Stimulated activated CD8-positive, alpha-beta memory T cell treated with anti-CD3 and anti-CD28 coated beads, Interleukin-4, amount 100 ng/mL, for 48 hours (primary cell): ENCODE measurements at regions not wholly inside any gene's neighbourhood (a gene's known extent, or its start where the extent isn't known, plus 50 kb on each side); places are given as distances from the start of the nearest gene placed in this dataset.

Experiments
- DNase-seq: peaks from one replicate; pipeline ENCODE4 v3.0.0-alpha.2; 2020

DNA sequence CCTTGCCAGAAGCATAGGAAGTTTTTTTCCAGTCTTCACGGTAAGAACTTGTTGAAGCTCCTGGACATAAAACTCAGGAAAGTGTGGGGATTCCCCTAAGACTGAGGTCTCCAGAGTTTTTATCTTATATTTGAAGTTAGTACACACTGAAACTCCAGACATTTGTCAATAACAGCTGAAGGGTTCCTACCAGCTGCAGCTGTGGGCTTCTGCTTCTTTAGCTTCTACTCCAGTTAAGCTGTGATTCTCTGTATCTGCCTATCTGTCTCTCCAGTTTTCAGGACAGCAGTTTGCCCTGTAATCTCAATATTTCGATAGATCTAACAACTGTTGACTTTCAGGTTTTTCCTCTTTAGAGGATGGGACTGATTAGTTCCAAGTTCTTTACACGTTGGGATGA, 966.0 kb upstream of the SEMA6D start:
- no peak for DNase-seq

- no peak for DNase-seq
Observed at GRCh38 chr15:46753946-46754345, 963.4 kb upstream of the SEMA6D start.

- DNase-seq = no peak
Observed at GRCh38 chr15:46763091-46763490, 954.2 kb upstream of the SEMA6D start.

GRCh38 chr15:46764851-46765250, 952.5 kb upstream of the SEMA6D start:
- DNase-seq = no peak

GRCh38 chr15:46766021-46766420, 951.3 kb upstream of the SEMA6D start:
- no peak for DNase-seq

DNA sequence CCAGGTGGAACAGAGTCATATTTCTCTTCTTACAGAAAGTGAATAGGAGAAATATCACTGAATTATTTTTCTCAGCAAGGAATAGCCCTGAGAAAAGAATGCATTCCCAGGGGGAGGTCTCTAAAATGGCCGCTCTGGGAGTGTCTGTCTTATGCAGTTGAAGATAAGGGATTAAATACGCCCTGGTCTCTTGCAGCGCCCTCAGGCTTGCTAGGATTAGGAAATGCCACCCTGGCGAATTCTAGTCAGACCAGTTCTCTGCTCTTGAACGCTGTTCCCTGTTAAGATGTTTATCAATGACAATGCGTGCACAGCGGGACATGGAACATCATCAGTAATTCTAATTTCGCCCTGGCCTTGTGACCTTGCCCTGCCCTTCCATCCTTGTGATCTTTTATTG, 949.0 kb upstream of the SEMA6D start:
- no peak for DNase-seq

GRCh38 chr15:46773016-46773415, 944.3 kb upstream of the SEMA6D start:
- DNase-seq = no peak

- no peak for DNase-seq
Observed at GRCh38 chr15:46778876-46779275, 938.4 kb upstream of the SEMA6D start.

DNA sequence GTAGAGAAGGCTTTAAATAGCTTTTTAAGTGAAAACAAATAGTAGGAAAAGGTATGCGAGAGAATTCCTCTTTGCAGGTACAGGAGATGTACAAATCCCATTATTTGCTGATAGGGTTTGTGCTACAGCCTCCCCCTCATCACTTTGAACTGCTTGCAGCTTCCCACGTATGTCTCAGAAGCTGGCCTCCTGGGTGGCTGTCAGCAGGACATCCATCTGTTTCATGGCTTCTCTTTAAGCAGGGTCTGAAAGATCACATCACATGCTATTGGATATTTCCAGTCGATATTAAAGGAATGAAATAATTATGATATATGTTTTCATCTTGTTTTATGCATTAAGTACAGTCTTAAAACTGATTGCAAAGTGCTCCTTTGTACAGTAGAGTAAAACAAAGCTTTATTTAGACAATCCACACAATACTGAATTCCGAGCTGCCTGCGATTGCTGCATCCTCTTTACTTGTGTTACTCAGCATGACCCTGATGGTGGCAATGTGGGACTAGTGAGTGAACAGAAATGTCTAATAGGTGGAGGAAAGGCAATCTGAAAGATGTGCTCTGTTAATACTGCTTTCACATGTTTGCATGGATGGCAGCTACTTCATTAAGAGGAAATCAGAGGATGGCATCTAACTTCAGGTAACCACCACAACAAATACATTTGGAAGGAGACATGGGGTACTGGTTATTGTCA, 930.6 kb upstream of the SEMA6D start:
- DNase-seq = no peak

GRCh38 chr15:46795685-46796084, 921.6 kb upstream of the SEMA6D start:
- no peak for DNase-seq

GRCh38 chr15:46808834-46809233, 908.5 kb upstream of the SEMA6D start:
- DNase-seq = no peak

GRCh38 chr15:46815240-46815639, 902.1 kb upstream of the SEMA6D start:
- DNase-seq = no peak

DNA sequence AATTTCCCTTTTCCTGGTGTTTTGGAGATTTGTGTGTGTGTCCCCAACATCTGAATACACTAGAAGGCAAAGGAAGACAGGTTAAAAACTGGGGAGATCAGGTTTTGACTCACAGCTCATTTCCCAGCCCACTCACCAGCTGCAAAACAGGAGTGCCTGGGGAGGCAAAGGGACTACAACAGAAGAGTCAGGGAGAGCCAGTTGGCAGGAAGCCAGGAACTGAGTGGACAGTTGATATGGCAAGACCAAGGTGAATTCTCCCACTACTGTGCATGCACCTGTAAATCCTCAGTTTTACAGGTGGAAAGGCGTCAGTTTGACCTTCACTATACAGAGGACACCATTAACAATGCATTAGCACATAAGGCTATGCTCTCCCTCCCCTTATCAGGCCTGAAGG, 901.5 kb upstream of the SEMA6D start:
- DNase-seq = no peak

DNA sequence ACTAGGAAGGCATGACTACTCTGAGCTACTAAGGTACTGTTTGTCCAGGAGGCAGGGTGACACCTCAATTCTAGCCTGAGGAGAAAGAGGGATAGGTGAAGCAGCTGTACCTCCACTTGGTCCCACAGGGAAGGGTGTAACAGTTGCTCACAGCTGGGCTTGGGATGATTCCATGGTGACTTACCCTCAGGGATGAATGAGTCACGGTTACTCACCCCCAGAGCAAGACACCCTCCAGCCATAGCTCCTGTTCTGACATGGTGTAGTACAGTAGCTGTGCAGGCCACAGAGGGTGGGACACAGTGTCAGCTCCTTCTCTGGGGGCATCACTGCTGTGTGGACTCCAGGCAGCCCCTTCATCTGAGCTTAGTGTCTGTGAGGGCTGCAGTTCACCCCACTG, 868.6 kb upstream of the SEMA6D start:
- no peak for DNase-seq

- DNase-seq = no peak
Observed at GRCh38 chr15:46853600-46853999, 863.7 kb upstream of the SEMA6D start.

DNA sequence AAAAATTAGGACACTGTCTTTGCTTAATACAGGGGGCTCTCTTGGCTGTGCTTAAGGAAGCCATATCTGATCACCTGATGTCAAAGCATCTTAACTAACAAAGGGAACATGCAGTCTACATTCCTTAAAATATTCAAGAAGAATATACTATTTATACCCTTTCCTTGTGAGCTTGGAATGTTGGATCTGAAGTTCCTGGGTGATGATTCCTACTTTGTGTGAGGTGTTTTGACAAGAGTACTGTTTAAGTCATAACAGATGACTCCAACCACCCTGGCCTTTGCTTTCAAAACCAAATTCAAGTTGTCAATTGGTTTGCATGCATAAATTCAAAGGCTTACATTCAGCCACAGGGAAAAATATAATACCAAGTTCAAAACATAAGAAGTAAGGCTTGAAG, 862.7 kb upstream of the SEMA6D start:
- DNase-seq = no peak

GRCh38 chr15:46855388-46855787, 861.9 kb upstream of the SEMA6D start:
- DNase-seq = no peak

DNA sequence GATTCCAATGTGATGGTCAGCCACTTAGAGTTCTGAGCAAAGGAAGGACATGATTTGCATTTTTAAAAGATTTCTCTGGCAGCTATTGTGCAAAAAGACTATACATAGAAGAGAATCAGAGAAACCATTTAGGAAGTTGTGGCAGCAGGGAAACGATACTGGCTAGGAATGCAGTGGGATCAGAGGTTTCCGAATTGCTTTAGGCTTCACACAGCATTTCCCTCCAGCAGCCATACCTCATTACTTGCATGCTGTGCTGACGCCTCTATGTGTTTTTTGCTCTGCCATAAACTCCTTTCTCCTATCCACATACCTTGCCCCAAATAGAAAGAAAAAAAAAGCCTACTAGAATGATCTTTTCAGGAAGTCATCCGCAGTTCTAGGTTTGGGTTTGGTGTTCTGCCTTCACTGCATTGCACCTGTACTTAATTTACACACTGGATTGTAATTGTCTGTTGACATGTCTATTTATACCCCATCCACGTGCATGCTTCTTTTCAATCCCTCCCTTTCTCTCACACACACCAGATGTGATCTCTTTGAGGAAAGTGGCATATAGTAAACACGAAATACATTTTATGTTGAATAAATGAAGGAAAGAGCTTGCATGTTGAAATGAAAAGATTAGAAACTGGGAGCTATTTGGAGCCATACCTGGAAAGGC, 860.3 kb upstream of the SEMA6D start:
- no peak for DNase-seq

- no peak for DNase-seq
Observed at GRCh38 chr15:46858150-46858549, 859.2 kb upstream of the SEMA6D start.

GRCh38 chr15:46861796-46862195, 855.5 kb upstream of the SEMA6D start:
- DNase-seq = no peak

DNA sequence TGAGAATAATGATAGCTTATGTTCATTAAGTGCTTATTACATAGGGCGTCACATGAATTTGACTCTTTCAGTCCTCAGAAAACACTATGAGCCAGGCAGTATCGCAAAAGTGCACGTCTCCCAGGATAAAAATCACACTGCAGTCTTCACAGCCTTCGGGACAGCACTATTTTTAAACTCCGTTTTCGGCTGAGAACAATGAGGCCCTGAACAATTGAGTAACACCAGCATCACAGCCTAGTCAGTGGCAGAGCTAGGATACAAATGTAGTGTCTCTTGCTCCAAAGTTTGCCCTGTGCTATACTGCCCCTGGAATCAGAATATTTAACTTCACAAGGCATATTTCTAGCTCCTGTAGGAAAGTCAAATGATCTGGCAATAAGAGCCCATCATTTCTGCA, 852.1 kb upstream of the SEMA6D start:
- no peak for DNase-seq

- DNase-seq = no peak
Observed at GRCh38 chr15:46872286-46872980, 844.9 kb upstream of the SEMA6D start.

- DNase-seq = no peak
Observed at GRCh38 chr15:46872981-46873330, 844.3 kb upstream of the SEMA6D start.

DNA sequence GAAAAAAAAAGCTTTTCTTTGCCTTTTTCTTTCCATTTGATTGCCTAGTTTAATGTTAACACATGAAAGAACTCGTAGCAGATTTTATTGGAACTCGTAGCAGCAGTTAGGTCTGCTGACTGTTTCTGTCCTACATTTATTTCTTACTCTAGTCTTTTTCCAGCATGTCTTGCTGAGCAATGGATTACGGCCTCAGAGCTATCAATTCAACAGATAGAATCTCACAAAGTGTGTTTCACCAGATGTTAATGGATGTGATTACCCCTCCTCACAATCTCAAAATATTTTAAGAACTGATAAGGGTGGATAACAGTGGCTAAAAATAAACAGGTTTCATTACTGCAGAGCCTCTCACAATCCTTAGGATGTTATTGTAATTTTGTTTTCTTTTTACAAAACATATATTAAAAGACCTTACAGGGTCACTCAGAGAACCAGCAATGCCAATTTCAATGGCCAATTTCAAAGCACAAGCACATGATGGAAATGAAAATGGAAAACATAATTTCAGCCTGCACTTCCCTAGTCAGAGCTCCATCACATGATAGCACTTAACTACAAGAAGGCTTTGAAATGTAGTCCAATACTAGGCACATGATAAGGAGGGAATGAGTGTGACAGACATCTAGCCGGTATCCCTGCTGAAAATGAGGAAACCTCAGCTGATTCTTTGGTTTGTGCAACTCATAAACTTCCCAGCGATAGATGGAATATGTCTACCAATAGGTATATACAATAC, 838.1 kb upstream of the SEMA6D start:
- no peak for DNase-seq
